HG03565 (cell line): ENCODE measurements at regions not wholly inside any gene's neighbourhood (a gene's known extent, or its start where the extent isn't known, plus 50 kb on each side); places are given as distances from the start of the nearest gene placed in this dataset.
"Not testable (repeated sequence)": the region's sequence is repeated elsewhere in the genome, so short reads cannot be mapped to it uniquely, and the experiment has no call there.

Source experiments
- ATAC-seq: cut with Tn5 transposase; IDR thresholded peaks from one replicate; pipeline ENCODE4 v1.9.1; 2021; ENCODE audit warnings: mild to moderate bottlenecking, moderate library complexity; ENCODE audit not compliant: unreplicated experiment

- no peak for ATAC-seq
Measured at GRCh38 chr5:29037716-29038115, 1999.3 kb upstream of the CDH9 start.

GRCh38 chr5:29024052-29024451 lies 1985.7 kb upstream of the CDH9 start:
- ATAC-seq: no peak

- ATAC-seq: no peak
Measured at GRCh38 chr5:29023541-29023940, 1985.2 kb upstream of the CDH9 start.

- no peak for ATAC-seq
Measured at GRCh38 chr5:29017501-29017900, 1979.1 kb upstream of the CDH9 start.

GRCh38 chr5:29016067-29016466 lies 1977.7 kb upstream of the CDH9 start:
- no peak for ATAC-seq

GRCh38 chr5:29015523-29015922 lies 1977.1 kb upstream of the CDH9 start:
- no peak for ATAC-seq

GRCh38 chr5:29005386-29005785 lies 1967.0 kb upstream of the CDH9 start:
- no peak for ATAC-seq

GRCh38 chr5:29002481-29002880 lies 1964.1 kb upstream of the CDH9 start:
- ATAC-seq: no peak

GRCh38 chr5:29001666-29002065 lies 1963.3 kb upstream of the CDH9 start:
- no peak for ATAC-seq

- ATAC-seq: no peak
Measured at GRCh38 chr5:28984639-28985038, 1946.3 kb upstream of the CDH9 start.

- ATAC-seq: no peak
Measured at GRCh38 chr5:28975508-28975907, 1937.1 kb upstream of the CDH9 start.

GRCh38 chr5:28967848-28968247 lies 1929.5 kb upstream of the CDH9 start:
- ATAC-seq: no peak

DNA sequence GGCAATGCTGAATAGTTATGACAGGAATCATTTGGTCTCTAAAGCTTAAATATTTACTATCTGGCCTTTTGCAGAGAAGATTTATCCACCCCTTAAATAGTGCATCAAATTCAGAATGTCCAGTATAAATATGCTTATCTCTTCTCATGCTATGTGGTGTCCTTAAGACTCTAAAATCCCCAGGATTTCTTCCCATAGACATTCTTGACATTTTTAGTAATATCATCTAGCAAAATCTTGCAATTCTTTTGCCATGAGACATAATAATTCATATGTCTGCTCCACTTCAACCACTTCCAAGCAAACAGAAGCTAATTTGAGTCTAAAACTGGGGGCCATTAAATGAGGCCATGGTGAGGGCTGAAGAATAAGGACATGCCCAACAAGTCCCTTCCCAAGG lies 1923.4 kb upstream of the CDH9 start:
- ATAC-seq: no peak

- ATAC-seq: no peak
Measured at GRCh38 chr5:28958581-28958980, 1920.2 kb upstream of the CDH9 start.

DNA sequence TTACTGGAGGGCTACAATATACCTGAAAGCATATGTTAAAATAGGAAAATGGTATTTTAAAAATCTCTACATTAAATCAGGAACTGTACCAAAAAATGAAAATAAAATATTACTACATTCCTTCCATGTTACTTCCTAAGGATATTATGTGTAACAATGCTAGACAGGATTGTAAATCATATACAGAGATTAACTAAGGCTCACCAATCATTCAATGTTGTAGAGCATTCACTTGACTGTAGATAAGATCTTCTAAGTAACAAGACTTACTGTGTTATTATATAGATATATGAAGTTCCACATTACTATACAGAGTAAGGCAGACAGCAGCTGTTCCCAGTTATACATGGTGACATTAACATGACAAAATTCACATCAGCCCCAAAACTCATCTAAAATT lies 1919.1 kb upstream of the CDH9 start:
- no peak for ATAC-seq

- ATAC-seq: no peak
Measured at GRCh38 chr5:28954074-28954473, 1915.7 kb upstream of the CDH9 start.

- ATAC-seq: no peak
Measured at GRCh38 chr5:28947865-28948264, 1909.5 kb upstream of the CDH9 start.

- no peak for ATAC-seq
Measured at GRCh38 chr5:28945859-28946258, 1907.5 kb upstream of the CDH9 start.

DNA sequence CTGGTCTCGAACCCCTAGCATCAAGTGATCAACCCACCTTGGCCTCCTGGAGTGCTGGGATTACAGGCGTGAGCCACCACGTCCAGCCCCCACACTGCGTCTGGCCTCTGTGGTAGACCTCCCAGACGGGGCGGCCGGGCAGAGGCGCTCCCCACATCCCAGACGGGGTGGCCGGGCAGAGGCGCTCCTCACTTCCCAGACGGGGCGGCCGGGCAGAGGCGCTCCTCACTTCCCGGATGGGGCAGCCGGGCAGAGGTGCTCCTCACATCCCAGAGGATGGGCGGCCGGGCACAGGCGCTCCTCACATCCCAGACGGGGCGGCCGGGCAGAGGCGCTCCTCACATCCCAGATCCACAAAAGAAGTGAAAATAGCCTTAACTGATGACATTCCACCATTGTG lies 1891.0 kb upstream of the CDH9 start:
- not testable (repeated sequence) for ATAC-seq

- ATAC-seq: not testable (repeated sequence)
Measured at GRCh38 chr5:28928327-28928790, 1890.0 kb upstream of the CDH9 start.

- no peak for ATAC-seq
Measured at GRCh38 chr5:28927559-28928326, 1889.4 kb upstream of the CDH9 start.

DNA sequence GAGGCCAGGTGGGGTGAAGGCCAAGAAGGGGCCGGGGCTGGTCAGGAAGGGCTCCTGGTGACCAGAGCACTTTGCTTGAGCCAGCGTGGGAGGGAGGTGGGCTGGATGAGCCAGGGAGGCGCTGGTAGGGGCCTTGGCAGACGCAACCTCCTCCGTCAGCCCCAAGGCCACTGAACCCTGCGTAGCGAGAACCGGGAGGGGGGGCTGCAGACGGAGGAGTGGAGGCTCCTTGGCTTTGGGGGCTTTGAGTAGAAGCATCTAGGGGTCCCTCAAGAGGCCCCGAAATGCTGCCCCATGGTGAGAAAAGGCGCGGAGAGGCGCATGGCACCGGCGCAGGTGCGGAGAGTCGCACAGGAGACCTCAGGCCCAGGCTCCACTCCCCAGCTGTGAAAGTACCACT lies 1888.0 kb upstream of the CDH9 start:
- ATAC-seq: no peak

GRCh38 chr5:28917631-28918030 lies 1879.2 kb upstream of the CDH9 start:
- ATAC-seq: no peak
